ENCODE measurements at regions not wholly inside any gene's neighbourhood (a gene's known extent, or its start where the extent isn't known, plus 50 kb on each side); places are given as distances from the start of the nearest gene placed in this dataset.

DNA sequence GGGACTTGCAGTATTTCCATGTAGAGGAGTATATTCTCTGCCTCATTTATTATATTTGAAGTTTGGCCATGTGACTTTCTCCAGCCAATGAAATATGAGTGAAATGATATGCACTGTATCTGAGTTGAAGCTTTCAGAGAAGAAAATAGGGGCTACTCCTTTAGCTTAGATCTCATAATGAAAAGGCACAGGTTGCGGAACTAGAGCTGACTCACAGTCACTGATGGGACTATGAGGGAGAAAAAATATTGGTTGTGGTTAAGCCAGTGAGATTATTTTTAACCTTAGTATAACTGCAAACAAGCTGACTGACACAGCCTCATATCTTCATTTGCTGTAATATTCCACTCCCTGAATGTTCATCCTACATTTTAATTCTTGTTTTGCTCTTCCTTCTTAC lies 1104.3 kb downstream of the RPA4 start:
- H3K18ac ChIP-seq (ENCODE audit: low read depth, low read length), result no peak overlapping the region
- no peaks in the 10 kb centered on the region for H4K20me1 ChIP-seq (ENCODE audit: insufficient read depth, low read length)
- H3K9me1 ChIP-seq (ENCODE audit: insufficient read depth, low read length), result no peaks in the 10 kb centered on the region
- H2BK20ac ChIP-seq (ENCODE audit: low read depth, low read length), result no peak overlapping the region
- no peak overlapping the region for H3K4ac ChIP-seq (ENCODE audit: low read depth, low read length)
- ChIA-PET CTCF (no interaction called here), POLR2A (ENCODE audit: unreplicated experiment) (no interaction called here)
- H2AK5ac ChIP-seq (ENCODE audit: low read depth, low read length), result no peak overlapping the region
- WGBS, 2 experiments (ENCODE audit: extremely low coverage in 2 of 2, insufficient read length in 1 of 2), result no CpG with 5 or more reads among the region's 1 CpG
- H3K56ac ChIP-seq (ENCODE audit: extremely low read depth, insufficient read depth, low read length), result no peak overlapping the region
- H2BK120ac ChIP-seq (ENCODE audit: low read depth, low read length), result no peak overlapping the region
- no peak overlapping the region for H4K5ac ChIP-seq (ENCODE audit: low read depth, low read length)
- ATAC-seq (ENCODE audit: low read depth) (no peak), DNase-seq (no peak)
- no peak overlapping the region for H2BK5ac ChIP-seq (ENCODE audit: low read depth, low read length, poor library complexity, severe bottlenecking)
- H2AFZ ChIP-seq (replicated peaks; ENCODE audit: low read length, poor library complexity), result no peak overlapping the region
- H3K27me3 ChIP-seq (ENCODE audit: control insufficient read depth, insufficient read depth, low read length), result no peaks in the 10 kb centered on the region
- H3K79me1 ChIP-seq (ENCODE audit: low read depth in 1 of 2, low read length in 2 of 2), result no peaks in the 10 kb centered on the region
- no peak overlapping the region for H4K8ac ChIP-seq (ENCODE audit: low read depth in 2 of 2, low read length in 2 of 2)
- H3K23ac ChIP-seq (ENCODE audit: low read depth, low read length), result no peak overlapping the region
- dilution Hi-C loops (cut with HindIII; ENCODE audit: low sequenced_read_pairs, unreplicated experiment) (no loop called here), in situ Hi-C loops (cut with MboI; ENCODE audit: low sequenced_read_pairs) (no loop called here), intact Hi-C loops (cut with micrococcal nuclease) (no loop called here)
- H3K4me1 ChIP-seq (ENCODE audit: control insufficient read depth, insufficient read depth, low read length), result no peaks in the 10 kb centered on the region
- TF ChIP-seq MXI1 (IDR thresholded peaks at IDR 0.05; ENCODE audit: borderline replicate concordance, low read depth, low read length) (no peak), CHD1 (IDR thresholded peaks at IDR 0.05; ENCODE audit: low read depth, low read length) (no peak), NFE2L2 (IDR thresholded peaks at IDR 0.05; ENCODE audit: low read depth, low read length) (no peak), SMC3 (IDR thresholded peaks at IDR 0.05; ENCODE audit: low read depth, low read length) (no peak), MAFK (IDR thresholded peaks at IDR 0.05; ENCODE audit: low read depth, low read length) (no peak), POLR2A (IDR thresholded peaks at IDR 0.05; ENCODE audit: low read depth, low read length) (no peak), RAD21 (IDR thresholded peaks at IDR 0.05; ENCODE audit: low read length) (no peak), CEBPB (IDR thresholded peaks at IDR 0.05; ENCODE audit: low read depth, low read length) (no peak), MAZ (IDR thresholded peaks at IDR 0.05; ENCODE audit: borderline replicate concordance, low read depth, low read length) (no peak), RFX5 (IDR thresholded peaks at IDR 0.05; ENCODE audit: low read depth, low read length) (no peak), BHLHE40 (IDR thresholded peaks at IDR 0.05; ENCODE audit: low read depth, low read length) (no peak), RCOR1 (IDR thresholded peaks at IDR 0.05; ENCODE audit: insufficient replicate concordance, low read length) (no peak), FOS (IDR thresholded peaks at IDR 0.05; ENCODE audit: low read depth, low read length) (no peak)
- TF ChIP-seq, protein P1, sequence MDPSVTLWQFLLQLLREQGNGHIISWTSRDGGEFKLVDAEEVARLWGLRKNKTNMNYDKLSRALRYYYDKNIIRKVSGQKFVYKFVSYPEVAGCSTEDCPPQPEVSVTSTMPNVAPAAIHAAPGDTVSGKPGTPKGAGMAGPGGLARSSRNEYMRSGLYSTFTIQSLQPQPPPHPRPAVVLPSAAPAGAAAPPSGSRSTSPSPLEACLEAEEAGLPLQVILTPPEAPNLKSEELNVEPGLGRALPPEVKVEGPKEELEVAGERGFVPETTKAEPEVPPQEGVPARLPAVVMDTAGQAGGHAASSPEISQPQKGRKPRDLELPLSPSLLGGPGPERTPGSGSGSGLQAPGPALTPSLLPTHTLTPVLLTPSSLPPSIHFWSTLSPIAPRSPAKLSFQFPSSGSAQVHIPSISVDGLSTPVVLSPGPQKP (IDR thresholded peaks at IDR 0.05; ENCODE audit: borderline replicate concordance, low read depth, low read length), result no peak
- TF ChIP-seq, protein P2, sequence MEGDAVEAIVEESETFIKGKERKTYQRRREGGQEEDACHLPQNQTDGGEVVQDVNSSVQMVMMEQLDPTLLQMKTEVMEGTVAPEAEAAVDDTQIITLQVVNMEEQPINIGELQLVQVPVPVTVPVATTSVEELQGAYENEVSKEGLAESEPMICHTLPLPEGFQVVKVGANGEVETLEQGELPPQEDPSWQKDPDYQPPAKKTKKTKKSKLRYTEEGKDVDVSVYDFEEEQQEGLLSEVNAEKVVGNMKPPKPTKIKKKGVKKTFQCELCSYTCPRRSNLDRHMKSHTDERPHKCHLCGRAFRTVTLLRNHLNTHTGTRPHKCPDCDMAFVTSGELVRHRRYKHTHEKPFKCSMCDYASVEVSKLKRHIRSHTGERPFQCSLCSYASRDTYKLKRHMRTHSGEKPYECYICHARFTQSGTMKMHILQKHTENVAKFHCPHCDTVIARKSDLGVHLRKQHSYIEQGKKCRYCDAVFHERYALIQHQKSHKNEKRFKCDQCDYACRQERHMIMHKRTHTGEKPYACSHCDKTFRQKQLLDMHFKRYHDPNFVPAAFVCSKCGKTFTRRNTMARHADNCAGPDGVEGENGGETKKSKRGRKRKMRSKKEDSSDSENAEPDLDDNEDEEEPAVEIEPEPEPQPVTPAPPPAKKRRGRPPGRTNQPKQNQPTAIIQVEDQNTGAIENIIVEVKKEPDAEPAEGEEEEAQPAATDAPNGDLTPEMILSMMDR (conservative IDR thresholded peaks at IDR 0.05; ENCODE audit: low read depth, low read length), result no peak
- TF ChIP-seq, protein P3, sequence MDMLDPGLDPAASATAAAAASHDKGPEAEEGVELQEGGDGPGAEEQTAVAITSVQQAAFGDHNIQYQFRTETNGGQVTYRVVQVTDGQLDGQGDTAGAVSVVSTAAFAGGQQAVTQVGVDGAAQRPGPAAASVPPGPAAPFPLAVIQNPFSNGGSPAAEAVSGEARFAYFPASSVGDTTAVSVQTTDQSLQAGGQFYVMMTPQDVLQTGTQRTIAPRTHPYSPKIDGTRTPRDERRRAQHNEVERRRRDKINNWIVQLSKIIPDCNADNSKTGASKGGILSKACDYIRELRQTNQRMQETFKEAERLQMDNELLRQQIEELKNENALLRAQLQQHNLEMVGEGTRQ (IDR thresholded peaks at IDR 0.05; ENCODE audit: low read depth, low read length), result no peak
- H3K4me3 ChIP-seq (ENCODE audit: insufficient read depth, low read depth, low read length), result no peak overlapping the region
- no peaks in the 10 kb centered on the region for H3K36me3 ChIP-seq (ENCODE audit: control insufficient read depth, insufficient read depth, low read length)
- no peak overlapping the region for H3K27ac ChIP-seq (ENCODE audit: insufficient read depth, low read length)
- no peaks in the 10 kb centered on the region for H3K9me3 ChIP-seq (ENCODE audit: control insufficient read depth, insufficient read depth, low read length)
- no peak overlapping the region for H3K14ac ChIP-seq (replicated peaks; ENCODE audit: low read depth, low read length)
- H3K9ac ChIP-seq (ENCODE audit: low read depth, low read length), result no peak overlapping the region
- BruUV-seq (replicated peaks), result no TSS peak
- no peak overlapping the region for H2BK15ac ChIP-seq (ENCODE audit: low read depth, low read length)
- H2AK9ac ChIP-seq (replicated peaks; ENCODE audit: low read depth, low read length, poor library complexity), result no peak overlapping the region
- H3K4me2 ChIP-seq (ENCODE audit: low read depth, low read length), result no peak overlapping the region
- H4K91ac ChIP-seq (ENCODE audit: insufficient read depth, low read depth, low read length), result no peak overlapping the region
